ENCODE measurements at regions not wholly inside any gene's neighbourhood (a gene's known extent, or its start where the extent isn't known, plus 50 kb on each side); places are given as distances from the start of the nearest gene placed in this dataset.

DNA sequence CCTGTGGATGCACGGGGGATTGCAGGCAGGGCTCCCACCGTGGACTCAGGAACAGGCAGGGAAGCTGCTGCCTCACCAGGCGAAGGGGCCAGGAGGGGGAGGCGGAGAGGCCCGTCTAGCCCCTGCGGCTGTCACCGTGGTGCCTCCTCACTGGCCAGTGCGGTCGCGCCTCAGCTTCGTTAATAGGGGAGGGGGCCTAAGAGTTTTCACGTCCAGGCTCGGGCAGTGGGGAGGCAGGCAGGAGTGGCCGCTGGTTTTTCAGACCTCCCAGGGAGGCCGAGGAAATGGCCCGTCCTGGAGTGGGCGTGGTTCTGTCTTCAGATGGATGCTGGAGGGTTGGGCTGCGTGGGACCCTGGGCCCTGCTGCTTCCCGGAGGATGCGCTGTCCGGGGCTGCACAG, 91.1 kb upstream of the B3GAT1 start:
- H2AK5ac ChIP-seq (ENCODE audit: low read depth, low read length), result no peak overlapping the region
- no peak overlapping the region for H3K23ac ChIP-seq (ENCODE audit: insufficient read length)
- H2BK5ac ChIP-seq (ENCODE audit: low read depth, low read length), result no peak overlapping the region
- no peak overlapping the region for H4K91ac ChIP-seq (replicated peaks; ENCODE audit: insufficient read length, low read length)
- H2AFZ ChIP-seq (ENCODE audit: low read length), result no peak overlapping the region
- H3K18ac ChIP-seq (ENCODE audit: extremely low read depth, low read length), result no peak overlapping the region
- H3K27me3 ChIP-seq (replicated peaks in 1 of 4; ENCODE audit: control insufficient read depth in 3 of 4, extremely low read depth in 1 of 4, insufficient read depth in 3 of 4, low read length in 3 of 4), result no peaks in the 10 kb centered on the region
- peak overlapping the region; percentile 50; the same call in 1 of the 2 replicates for H2BK12ac ChIP-seq (ENCODE audit: low read depth, low read length)
- no peaks in the 10 kb centered on the region for H3K36me3 ChIP-seq (ENCODE audit: control insufficient read depth in 2 of 4, insufficient read depth in 4 of 4, low read length in 3 of 4)
- no peak overlapping the region for H3K27ac ChIP-seq (ENCODE audit: low read depth, low read length)
- H3K14ac ChIP-seq (ENCODE audit: insufficient read length), result no peak overlapping the region
- no peak overlapping the region for H3K4me2 ChIP-seq (ENCODE audit: insufficient read depth in 1 of 2, low read depth in 2 of 2, low read length in 2 of 2)
- no peaks in the 10 kb centered on the region for H3K23me2 ChIP-seq (ENCODE audit: low read depth, low read length)
- no peak overlapping the region for H4K5ac ChIP-seq (ENCODE audit: insufficient read length, low read depth, low read length)
- H4K20me1 ChIP-seq (replicated peaks in 1 of 2; ENCODE audit: control insufficient read depth in 1 of 2, insufficient read depth in 2 of 2, low read length in 2 of 2), result peaks cover 2% of the 10 kb centered on the region in 2 experiments
- H3K4me1 ChIP-seq (replicated peaks in 1 of 4; ENCODE audit: control insufficient read depth in 3 of 4, insufficient read depth in 4 of 4, low read length in 3 of 4), result peaks cover 0 to 23% (median 13%) of the 10 kb centered on the region in 4 experiments; a peak in 6 of 7 replicates
- WGBS, 2 experiments (ENCODE audit: extremely low coverage in 1 of 2, insufficient coverage in 1 of 2, insufficient read length in 1 of 2, insufficient replicate concordance in 2 of 2, low coverage in 1 of 2, low lambda C conversion rate in 2 of 2, missing lambda C conversion rate in 1 of 2), result 74% methylated on average over 20 of the region's 21 CpGs; no CpG with 5 or more reads in 1 of the 2 experiments
- CTCF ChIA-PET (ENCODE audit: partially characterized antibody), result interaction anchor here (0.8 kb wide), 1 partner anchor 241 kb away, joined by 3 read pairs; no protein-coding TSS in a partner anchor
- H4K8ac ChIP-seq (ENCODE audit: extremely low read depth, insufficient read depth, low read length), result no peak overlapping the region; the same call in 1 of the 2 replicates
- H2BK15ac ChIP-seq (ENCODE audit: low read length), result peak overlapping the region; percentile 88; the same call in 1 of the 2 replicates
- no peaks in the 10 kb centered on the region for H3K79me2 ChIP-seq (ENCODE audit: control insufficient read depth in 1 of 2, insufficient read depth in 2 of 2, low read length in 2 of 2)
- TF ChIP-seq POU5F1 (IDR thresholded peaks at IDR 0.05; ENCODE audit: low read depth, low read length) (no peak), TCF12 (IDR thresholded peaks at IDR 0.05; ENCODE audit: low read depth, low read length) (no peak), TEAD4 (IDR thresholded peaks at IDR 0.05; ENCODE audit: low read depth, low read length) (no peak), POLR2AphosphoS5 (IDR thresholded peaks at IDR 0.05; ENCODE audit: low read depth, low read length) (no peak), KDM4A (IDR thresholded peaks at IDR 0.05; ENCODE audit: low read depth, low read length, severe bottlenecking) (no peak), RXRA (IDR thresholded peaks at IDR 0.05; ENCODE audit: insufficient read depth, low read depth, low read length) (no peak), RFX5 (IDR thresholded peaks at IDR 0.05; ENCODE audit: borderline replicate concordance, low read depth, low read length) (no peak), BCL11A (IDR thresholded peaks at IDR 0.05; ENCODE audit: low read depth in 2 of 2, low read length in 2 of 2) (no peak), SIX5 (IDR thresholded peaks at IDR 0.05; ENCODE audit: low read depth, low read length) (no peak), JUN (IDR thresholded peaks at IDR 0.05; ENCODE audit: low read depth, low read length) (no peak), USF2 (IDR thresholded peaks at IDR 0.05; ENCODE audit: low read length) (no peak), SRF (IDR thresholded peaks at IDR 0.05; ENCODE audit: low read depth, low read length) (no peak), TBP (IDR thresholded peaks at IDR 0.05; ENCODE audit: low read depth, low read length) (no peak), EGR1 (IDR thresholded peaks at IDR 0.05; ENCODE audit: borderline replicate concordance, low read depth, low read length) (no peak), GABPA (IDR thresholded peaks at IDR 0.05; ENCODE audit: borderline replicate concordance, insufficient read depth, low read length) (no peak)
- H3K79me1 ChIP-seq (ENCODE audit: low read depth, low read length), result no peaks in the 10 kb centered on the region
- no peak overlapping the region for H3K56ac ChIP-seq (replicated peaks; ENCODE audit: insufficient read length, low read depth, low read length)
- no peak overlapping the region for H3K4me3 ChIP-seq (ENCODE audit: extremely low read depth in 1 of 4, insufficient read depth in 2 of 4, low read depth in 3 of 4, low read length in 4 of 4)
- H2BK120ac ChIP-seq (replicated peaks; ENCODE audit: low read depth, low read length), result no peak overlapping the region
- H3K9ac ChIP-seq (replicated peaks in 1 of 4; ENCODE audit: extremely low read depth in 1 of 4, low read depth in 3 of 4, low read length in 3 of 4), result no peak overlapping the region
- POLR2A ChIA-PET (ENCODE audit: partially characterized antibody), result no interaction called here
- DNase-seq (ENCODE audit: low read depth in 1 of 2, low spot score in 2 of 2), result no peak
- FAIRE-seq, result no peak
- H3K4ac ChIP-seq (replicated peaks; ENCODE audit: insufficient read length, low read depth, low read length), result no peak overlapping the region
- no peaks in the 10 kb centered on the region for H3K9me3 ChIP-seq (ENCODE audit: insufficient read depth in 2 of 2, low read depth in 1 of 2, low read length in 1 of 2)
- no peak overlapping the region for H2BK20ac ChIP-seq (ENCODE audit: low read length)
